AG04450 (cell line): ENCODE measurements at regions not wholly inside any gene's neighbourhood (a gene's known extent, or its start where the extent isn't known, plus 50 kb on each side); places are given as distances from the start of the nearest gene placed in this dataset.

ENCODE experiments used
- CTCF ChIA-PET: fragments of 300-600, 350-600 bp; formaldehyde crosslinking; extraction: SDS; loops from one replicate; lab custom pipeline; 2022; ENCODE audit warnings: antibody characterized with exemption, inconsistent platforms; lab: Charles Lee
- POLR2A ChIA-PET: fragments of 350-600 bp; formaldehyde crosslinking; extraction: SDS; loops from one replicate; lab custom pipeline; 2021; ENCODE audit warnings: antibody characterized with exemption, inconsistent platforms; lab: Yijun Ruan, JAX
- DNase-seq: peaks from one replicate; pipeline ENCODE4 v3.0.0-alpha.2; 2011; ENCODE audit warnings: low read depth, low spot score
- H3K27ac ChIP-seq: one replicate; pipeline ENCODE4 v1.5.1; 2012; ENCODE audit warnings: low read depth, low read length, control low read depth
- H3K27me3 ChIP-seq: one replicate; pipeline ENCODE4 v1.6.0; 2012; ENCODE audit warnings: low read length; ENCODE audit not compliant: control insufficient read depth, insufficient read depth
- H3K4me3 ChIP-seq: 2 replicates; pipeline ENCODE4 v1.5.1; 2011; ENCODE audit warnings: mild to moderate bottlenecking, low read depth, low read length, control low read depth
- H3K9me3 ChIP-seq: 2 replicates; pipeline ENCODE4 v1.5.1; 2012; ENCODE audit warnings: low read length; ENCODE audit not compliant: control insufficient read depth, insufficient read depth
- TF ChIP-seq, protein P1 (sequence below): IDR thresholded peaks from 2 replicates; pipeline ENCODE4 v1.5.1; 2011; ENCODE audit warnings: low read depth, low read length, control low read depth, inconsistent platforms

GRCh38 chr18:78540636-78541529 lies 438.7 kb upstream of the SALL3 start:
- H3K27ac ChIP-seq = no peak overlapping the region
- H3K4me3 ChIP-seq = no peak overlapping the region
- DNase-seq = no peak
- POLR2A ChIA-PET = no interaction called here
- no peaks in the 10 kb centered on the region for H3K27me3 ChIP-seq
- TF ChIP-seq, protein P1, sequence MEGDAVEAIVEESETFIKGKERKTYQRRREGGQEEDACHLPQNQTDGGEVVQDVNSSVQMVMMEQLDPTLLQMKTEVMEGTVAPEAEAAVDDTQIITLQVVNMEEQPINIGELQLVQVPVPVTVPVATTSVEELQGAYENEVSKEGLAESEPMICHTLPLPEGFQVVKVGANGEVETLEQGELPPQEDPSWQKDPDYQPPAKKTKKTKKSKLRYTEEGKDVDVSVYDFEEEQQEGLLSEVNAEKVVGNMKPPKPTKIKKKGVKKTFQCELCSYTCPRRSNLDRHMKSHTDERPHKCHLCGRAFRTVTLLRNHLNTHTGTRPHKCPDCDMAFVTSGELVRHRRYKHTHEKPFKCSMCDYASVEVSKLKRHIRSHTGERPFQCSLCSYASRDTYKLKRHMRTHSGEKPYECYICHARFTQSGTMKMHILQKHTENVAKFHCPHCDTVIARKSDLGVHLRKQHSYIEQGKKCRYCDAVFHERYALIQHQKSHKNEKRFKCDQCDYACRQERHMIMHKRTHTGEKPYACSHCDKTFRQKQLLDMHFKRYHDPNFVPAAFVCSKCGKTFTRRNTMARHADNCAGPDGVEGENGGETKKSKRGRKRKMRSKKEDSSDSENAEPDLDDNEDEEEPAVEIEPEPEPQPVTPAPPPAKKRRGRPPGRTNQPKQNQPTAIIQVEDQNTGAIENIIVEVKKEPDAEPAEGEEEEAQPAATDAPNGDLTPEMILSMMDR = no peak
- peaks cover 61% of the 10 kb centered on the region for H3K9me3 ChIP-seq
- CTCF ChIA-PET = no interaction called here

DNA sequence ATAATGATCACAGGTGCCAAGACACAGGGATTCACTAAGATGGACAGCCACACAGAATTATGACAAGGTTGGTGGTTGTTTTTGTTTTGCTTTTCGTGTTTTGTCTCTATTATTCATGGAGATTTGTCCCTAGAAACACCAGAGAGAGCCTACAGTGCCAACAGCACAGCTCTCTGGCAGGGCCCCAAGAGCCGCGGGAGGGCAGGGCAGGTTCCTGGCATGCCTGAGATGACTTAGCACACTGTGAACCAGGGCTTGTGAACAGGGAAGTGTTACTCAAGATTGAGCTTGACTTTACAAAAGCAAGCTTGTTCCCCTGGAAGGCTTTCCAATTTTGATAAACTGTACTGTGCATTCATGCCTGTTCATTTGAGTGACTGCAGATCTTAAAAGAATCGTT lies 437.4 kb upstream of the SALL3 start:
- ChIA-PET POLR2A (no interaction called here), CTCF (no interaction called here)
- DNase-seq = no peak

DNA sequence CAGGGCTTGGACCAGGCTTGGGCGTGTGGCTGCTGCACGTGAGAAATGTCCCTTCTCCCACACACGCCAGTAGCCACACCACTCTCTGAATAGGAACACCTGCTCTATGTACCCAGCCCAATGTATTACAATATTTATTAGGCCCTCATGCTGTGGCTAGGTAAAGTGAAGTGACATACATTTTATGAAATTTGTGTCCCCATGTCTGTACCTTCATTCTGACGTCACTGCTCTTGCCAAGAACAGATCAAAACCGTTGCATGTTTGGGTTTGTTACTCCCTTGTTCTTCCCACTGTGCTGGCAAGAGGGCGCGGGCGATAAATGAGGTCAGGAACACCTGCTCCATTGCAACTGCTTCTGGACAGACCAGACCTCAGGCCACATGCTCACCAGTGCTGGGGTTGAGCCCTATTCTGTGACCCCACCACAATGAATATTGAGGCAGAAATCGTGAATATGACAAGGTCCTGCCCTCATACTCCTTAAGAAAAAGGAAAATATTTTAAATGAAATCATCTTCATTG lies 436.4 kb upstream of the SALL3 start:
- no peak for DNase-seq
- TF ChIP-seq, protein P1 = no peak
- ChIA-PET POLR2A (no interaction called here), CTCF (no interaction called here)
- no peak overlapping the region for H3K27ac ChIP-seq
- H3K9me3 ChIP-seq = peaks cover 65% of the 10 kb centered on the region
- no peaks in the 10 kb centered on the region for H3K27me3 ChIP-seq
- no peak overlapping the region for H3K4me3 ChIP-seq

More for the DNA sequence above, 437.4 kb upstream of the SALL3 start:
- H3K27ac ChIP-seq = no peak overlapping the region
- peaks cover 61% of the 10 kb centered on the region for H3K9me3 ChIP-seq
- TF ChIP-seq, protein P1 = no peak
- H3K27me3 ChIP-seq = no peaks in the 10 kb centered on the region
- H3K4me3 ChIP-seq = no peak overlapping the region

DNA sequence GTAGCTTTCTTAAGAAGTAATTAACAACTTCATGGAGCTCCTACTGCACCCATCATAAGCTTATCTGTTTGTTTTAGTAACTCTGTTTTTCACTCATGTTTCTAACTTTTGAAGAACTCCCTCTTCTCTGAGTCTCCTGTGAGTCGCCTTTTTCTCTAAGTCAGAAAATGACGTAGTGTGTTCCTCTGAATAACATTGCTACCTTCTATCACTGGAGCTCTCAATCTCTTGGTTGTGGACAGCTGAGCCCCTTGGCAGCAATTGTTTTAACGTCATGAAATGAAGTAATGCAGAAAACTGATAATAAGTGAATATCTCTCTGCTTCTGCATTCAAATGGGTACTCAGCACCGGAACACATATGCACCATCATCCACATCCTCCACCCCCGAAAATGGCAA lies 433.3 kb upstream of the SALL3 start:
- H3K9me3 ChIP-seq = peaks cover 45% of the 10 kb centered on the region
- ChIA-PET CTCF (no interaction called here), POLR2A (no interaction called here)
- TF ChIP-seq, protein P1 = no peak
- no peak overlapping the region for H3K27ac ChIP-seq
- no peaks in the 10 kb centered on the region for H3K27me3 ChIP-seq
- DNase-seq = no peak
- H3K4me3 ChIP-seq = no peak overlapping the region

- H3K27me3 ChIP-seq = no peaks in the 10 kb centered on the region
- DNase-seq = no peak
- no peak overlapping the region for H3K27ac ChIP-seq
- CTCF ChIA-PET = no interaction called here
- no peak overlapping the region for H3K4me3 ChIP-seq
- H3K9me3 ChIP-seq = peaks cover 35% of the 10 kb centered on the region
- POLR2A ChIA-PET = no interaction called here
- TF ChIP-seq, protein P1 = no peak
Measured at GRCh38 chr18:78547817-78548216, 431.8 kb upstream of the SALL3 start.
